ENCODE measurements at regions not wholly inside any gene's neighbourhood (a gene's known extent, or its start where the extent isn't known, plus 50 kb on each side); places are given as distances from the start of the nearest gene placed in this dataset.

GRCh38 chr14:95462491-95462890 is 54.0 kb downstream of the SYNE3 start:
- no peak overlapping the region for H3K4me3 ChIP-seq (ENCODE audit: low read depth, low read length)
- H3K27ac ChIP-seq (ENCODE audit: extremely low read depth, low read depth, low read length) = no peak overlapping the region
- TF ChIP-seq ZNF10 (tag by site-specific recombination; IDR thresholded peaks at IDR 0.05) (no peak), ZNF692 (tag by site-specific recombination; IDR thresholded peaks at IDR 0.05) (no peak), ZNF174 (tag by site-specific recombination; IDR thresholded peaks at IDR 0.05) (no peak), ZXDB (tag by site-specific recombination; IDR thresholded peaks at IDR 0.05) (no peak), ZNF704 (tag by site-specific recombination; IDR thresholded peaks at IDR 0.05) (no peak), YY1 (tag by site-specific recombination; IDR thresholded peaks at IDR 0.05) (no peak), ZNF76 (tag by site-specific recombination; IDR thresholded peaks at IDR 0.05; ENCODE audit: borderline replicate concordance, low read depth) (no peak), ZNF394 (tag by site-specific recombination; IDR thresholded peaks at IDR 0.05; ENCODE audit: borderline replicate concordance) (no peak), ZNF169 (tag by site-specific recombination; IDR thresholded peaks at IDR 0.05) (no peak)
- H3K4me1 ChIP-seq (ENCODE audit: control insufficient read depth, insufficient read depth, low read length) = peaks cover 8% of the 10 kb centered on the region; the same call in 1 of the 2 replicates
- CTCF ChIA-PET = interaction anchor here (0.6 to 2.1 kb wide), 7 partner anchors 10 to 921 kb away, joined by 3 to 9 read pairs (median 5); no protein-coding TSS in a partner anchor
- H3K9me3 ChIP-seq (ENCODE audit: control insufficient read depth, insufficient read depth, low read depth, low read length) = no peaks in the 10 kb centered on the region
- POLR2A ChIA-PET = no interaction called here
- peaks cover 0 to 4% of the 10 kb centered on the region in 2 experiments; a peak in 1 of 3 replicates for H3K36me3 ChIP-seq (ENCODE audit: control insufficient read depth in 2 of 2, insufficient read depth in 1 of 2, low read length in 2 of 2)

GRCh38 chr14:95460647-95461478 is 55.6 kb downstream of the SYNE3 start:
- peaks cover 8% of the 10 kb centered on the region; the same call in 1 of the 2 replicates for H3K4me1 ChIP-seq (ENCODE audit: control insufficient read depth, insufficient read depth, low read length)
- H3K27ac ChIP-seq (ENCODE audit: extremely low read depth, low read depth, low read length) = no peak overlapping the region
- H3K9me3 ChIP-seq (ENCODE audit: control insufficient read depth, insufficient read depth, low read depth, low read length) = no peaks in the 10 kb centered on the region
- H3K36me3 ChIP-seq (ENCODE audit: control insufficient read depth in 2 of 2, insufficient read depth in 1 of 2, low read length in 2 of 2) = peaks cover 0 to 3% of the 10 kb centered on the region in 2 experiments; a peak in 1 of 3 replicates
- POLR2A ChIA-PET = no interaction called here
- no peak overlapping the region for H3K4me3 ChIP-seq (ENCODE audit: low read depth, low read length)
- CTCF ChIA-PET = interaction anchor here (0.7 to 4.9 kb wide), 3 partner anchors 8 to 67 kb away, joined by 4 to 26 read pairs (median 9); no protein-coding TSS in a partner anchor
- TF ChIP-seq ZNF792 (tag by site-specific recombination; IDR thresholded peaks at IDR 0.05) = no peak
- no peak for TF ChIP-seq ZFP3 (tag by site-specific recombination; IDR thresholded peaks at IDR 0.05; ENCODE audit: low read depth)
- TF ChIP-seq ZNF449 (tag by site-specific recombination; IDR thresholded peaks at IDR 0.05) = no peak
- no peak for TF ChIP-seq ZNF169 (tag by site-specific recombination; IDR thresholded peaks at IDR 0.05)
- TF ChIP-seq ZNF488 (tag by site-specific recombination; IDR thresholded peaks at IDR 0.05) = 0 out of 2 replicates have a peak, but pooled peaks have one; percentile 62
- TF ChIP-seq SP2 (tag by site-specific recombination; IDR thresholded peaks at IDR 0.05) = peak; percentile 76
- TF ChIP-seq GFI1B (tag by site-specific recombination; IDR thresholded peaks at IDR 0.05) = peak; percentile 97
- peak; percentile 98 for TF ChIP-seq ZNF600 (tag by site-specific recombination; IDR thresholded peaks at IDR 0.05)
- TF ChIP-seq IKZF3 (tag by site-specific recombination; IDR thresholded peaks at IDR 0.05) = peak; percentile 47; the same call in 1 of the 2 replicates
- peak; percentile 96 for TF ChIP-seq ZIC2 (tag by site-specific recombination; IDR thresholded peaks at IDR 0.05)
- TF ChIP-seq ZNF529 (tag by site-specific recombination; IDR thresholded peaks at IDR 0.05; ENCODE audit: insufficient replicate concordance) = no peak
- 0 out of 2 replicates have a peak, but pooled peaks have one; percentile 29 for TF ChIP-seq ZFP37 (tag by site-specific recombination; IDR thresholded peaks at IDR 0.05)
- no peak for TF ChIP-seq ZNF416 (tag by site-specific recombination; IDR thresholded peaks at IDR 0.05)
- no peak for TF ChIP-seq ELK4 (IDR thresholded peaks at IDR 0.05; ENCODE audit: borderline replicate concordance, low read depth, low read length)
- no peak for TF ChIP-seq ZNF621 (tag by site-specific recombination; IDR thresholded peaks at IDR 0.05)
- TF ChIP-seq ZBTB11 (tag by site-specific recombination; conservative IDR thresholded peaks at IDR 0.05; ENCODE audit: low read depth) = no peak

Data from HEK293 (cell line).